ENCODE measurements at regions not wholly inside any gene's neighbourhood (a gene's known extent, or its start where the extent isn't known, plus 50 kb on each side); places are given as distances from the start of the nearest gene placed in this dataset.
A peak's percentile ranks its signal among the peaks of the same experiment; 100 is the strongest.

DNA sequence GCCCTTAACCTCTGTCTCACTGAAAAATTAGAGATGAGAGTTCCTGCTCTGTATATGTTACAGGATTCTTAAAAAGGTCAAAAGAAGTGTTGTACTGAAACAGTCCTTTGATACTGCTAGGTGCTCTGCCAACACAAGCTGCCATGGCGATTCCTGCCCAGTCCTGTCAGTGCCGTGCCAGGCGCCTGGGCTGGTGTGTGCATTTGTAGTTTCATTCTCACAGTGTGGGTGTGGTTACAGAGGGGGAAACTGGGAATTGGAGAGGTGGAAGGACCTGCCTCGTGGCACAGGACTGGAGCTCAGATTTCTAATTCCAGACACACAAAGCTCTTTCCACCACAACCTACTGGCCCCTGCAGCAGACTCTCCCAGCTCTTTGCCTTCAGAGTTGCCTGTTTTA lies 122.3 kb upstream of the RAB6C start:
- DNase-seq (ENCODE audit: low read depth), result no peak

- peak; percentile 4 for DNase-seq (ENCODE audit: low read depth)
Observed at GRCh38 chr2:129859175-129859574, 120.3 kb upstream of the RAB6C start.

DNA sequence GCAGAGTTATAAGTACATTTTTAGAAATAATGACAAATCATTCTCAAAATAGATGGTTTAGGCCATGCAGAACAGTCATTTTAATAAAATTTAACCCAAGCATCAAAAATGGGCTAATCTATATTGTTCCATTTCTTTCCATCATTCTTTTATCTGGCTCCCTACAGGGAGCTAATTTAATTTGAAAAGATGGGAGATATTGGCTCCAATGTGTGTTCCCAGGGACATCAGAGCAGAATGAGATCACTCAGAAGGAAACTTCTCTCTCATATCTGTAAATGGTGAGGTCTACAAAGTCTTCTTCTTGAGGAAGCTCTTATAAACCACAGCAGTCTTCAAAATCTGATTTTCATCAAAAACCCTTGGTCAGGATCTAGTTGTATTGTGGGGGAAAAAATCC lies 119.4 kb upstream of the RAB6C start:
- no peak for DNase-seq (ENCODE audit: low read depth)

DNA sequence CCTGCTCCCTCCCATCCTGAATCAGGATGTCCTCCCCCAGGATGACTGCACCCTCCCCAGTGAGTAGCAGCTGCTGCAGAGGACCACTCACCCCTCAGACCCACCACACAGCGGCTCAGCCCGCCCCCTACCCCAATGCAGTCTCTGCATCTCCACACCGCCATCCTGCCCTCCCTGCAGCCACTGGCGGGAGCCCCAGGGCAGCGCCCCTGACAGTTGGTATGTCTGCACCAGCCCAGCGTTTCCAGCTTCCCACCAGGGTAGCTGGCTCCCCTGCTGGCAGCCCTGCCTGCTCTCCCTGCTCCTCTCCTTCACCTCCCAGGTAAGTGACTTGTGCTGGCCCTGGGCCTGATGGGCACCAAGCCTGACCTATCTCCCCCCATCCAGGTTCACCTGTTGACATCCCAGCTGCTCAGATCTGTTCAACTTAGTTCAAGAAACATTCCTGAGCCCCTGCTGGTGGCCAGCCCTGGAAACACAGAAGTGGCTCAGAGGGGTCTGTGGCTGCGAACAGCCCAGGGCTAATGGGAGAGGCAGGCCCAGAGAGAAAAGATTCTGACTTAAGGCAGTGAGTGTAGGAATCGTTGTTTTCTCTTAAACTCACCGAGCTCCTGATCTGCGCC lies 117.7 kb upstream of the RAB6C start:
- no peak for DNase-seq (ENCODE audit: low read depth)

DNA sequence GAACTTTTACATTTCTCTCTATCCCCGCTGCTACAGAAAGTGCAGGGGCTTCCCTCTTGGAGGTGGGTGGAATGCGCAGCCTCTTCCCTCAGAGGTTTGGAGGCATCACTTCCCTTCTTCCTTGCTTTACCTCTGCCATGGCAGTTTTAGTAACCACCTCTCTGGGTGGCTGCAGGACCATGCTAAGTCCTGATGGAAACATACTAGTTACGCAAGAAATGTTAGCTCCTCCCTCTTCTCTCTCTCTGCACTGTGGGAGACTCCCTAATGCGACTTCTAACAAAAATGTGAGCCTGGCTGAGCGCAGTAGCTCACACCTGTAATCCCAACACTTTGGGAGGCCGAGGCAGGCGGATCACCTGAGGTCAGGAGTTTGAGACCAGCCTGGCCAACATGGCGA lies 116.8 kb upstream of the RAB6C start:
- DNase-seq (ENCODE audit: low read depth), result no peak

DNA sequence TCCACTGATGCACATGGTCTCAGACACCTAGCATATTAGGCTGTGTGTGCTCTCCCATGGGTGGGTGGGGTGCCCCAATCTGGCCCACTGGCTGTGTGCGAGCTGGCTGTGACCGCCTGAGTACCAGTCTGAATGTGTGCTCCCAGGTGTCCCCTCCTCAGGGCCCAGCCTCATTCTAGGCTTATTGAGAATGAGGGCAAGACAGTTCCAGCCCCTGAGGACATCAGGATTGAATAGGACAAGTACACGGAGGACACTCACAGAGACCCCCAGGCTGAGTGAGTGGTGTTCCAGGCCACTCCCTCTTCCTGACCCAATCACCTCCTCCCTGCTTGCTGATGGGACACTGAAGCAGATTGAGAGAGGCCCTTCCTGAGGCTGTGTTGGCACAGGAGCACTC lies 116.1 kb upstream of the RAB6C start:
- DNase-seq (ENCODE audit: low read depth), result no peak

- no peak for DNase-seq (ENCODE audit: low read depth)
Observed at GRCh38 chr2:129864719-129865118, 114.7 kb upstream of the RAB6C start.

DNA sequence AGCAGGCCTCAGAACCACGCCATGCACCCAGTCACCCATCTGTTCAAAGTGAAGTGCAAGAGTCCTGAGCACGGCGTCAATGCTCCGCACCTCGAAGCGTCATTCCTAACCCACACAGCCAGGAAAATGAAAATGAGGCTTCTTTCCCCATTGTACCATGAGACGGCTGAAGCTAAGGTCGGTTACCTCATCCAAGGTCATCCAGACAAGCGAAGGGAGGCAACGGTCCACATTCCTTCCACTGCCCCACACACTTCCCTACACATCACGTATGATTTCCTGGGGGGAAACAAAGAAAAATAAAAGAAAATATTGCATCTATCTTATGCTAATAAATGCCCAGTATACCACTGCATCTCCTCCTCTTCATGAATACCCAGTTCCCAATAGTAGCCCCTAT lies 113.5 kb upstream of the RAB6C start:
- DNase-seq (ENCODE audit: low read depth), result no peak

DNA sequence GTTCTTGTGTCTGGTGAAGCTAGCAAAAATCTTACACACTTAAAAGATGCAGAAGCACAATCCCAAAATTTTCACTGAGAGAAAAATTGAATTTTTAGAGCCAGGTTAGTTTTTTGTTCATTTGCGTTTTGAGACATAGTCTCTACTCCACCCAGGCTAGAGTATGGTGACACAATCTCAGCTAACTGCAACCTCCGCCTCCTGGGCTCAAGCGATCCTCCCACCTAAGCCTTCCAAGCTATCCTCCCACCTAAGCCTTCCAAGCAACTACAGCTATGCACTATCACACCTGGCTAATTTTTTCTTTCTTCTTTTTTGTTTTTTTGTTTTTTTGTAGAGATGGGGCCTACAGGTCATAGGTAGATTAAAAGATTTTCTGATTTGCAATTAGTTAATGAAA lies 113.1 kb upstream of the RAB6C start:
- no peak for DNase-seq (ENCODE audit: low read depth)

GRCh38 chr2:129868151-129868550 lies 111.3 kb upstream of the RAB6C start:
- no peak for DNase-seq (ENCODE audit: low read depth)

GRCh38 chr2:129870685-129871241 lies 108.7 kb upstream of the RAB6C start:
- DNase-seq (ENCODE audit: low read depth), result no peak

- DNase-seq (ENCODE audit: low read depth), result no peak
Observed at GRCh38 chr2:129872446-129872845, 107.0 kb upstream of the RAB6C start.

DNA sequence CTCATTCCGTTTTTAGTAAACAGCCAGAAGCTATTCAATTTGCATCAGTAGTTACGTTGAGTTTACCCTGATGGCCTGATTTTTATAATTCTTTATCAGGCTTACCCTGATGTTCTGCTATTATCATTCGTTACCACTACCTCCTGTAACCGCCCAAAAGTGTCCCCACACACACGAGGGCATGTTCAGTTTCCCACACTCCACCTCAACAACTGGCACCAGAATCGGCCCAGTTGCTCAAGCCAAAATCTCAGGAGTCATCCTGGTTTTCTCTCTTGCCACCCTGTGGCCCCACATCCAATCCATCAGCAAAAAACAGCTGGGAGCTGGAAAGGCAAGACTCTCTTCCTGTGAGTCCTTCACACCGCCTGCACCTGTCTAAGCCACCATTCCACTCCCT lies 102.9 kb upstream of the RAB6C start:
- no peak for DNase-seq (ENCODE audit: low read depth)

DNA sequence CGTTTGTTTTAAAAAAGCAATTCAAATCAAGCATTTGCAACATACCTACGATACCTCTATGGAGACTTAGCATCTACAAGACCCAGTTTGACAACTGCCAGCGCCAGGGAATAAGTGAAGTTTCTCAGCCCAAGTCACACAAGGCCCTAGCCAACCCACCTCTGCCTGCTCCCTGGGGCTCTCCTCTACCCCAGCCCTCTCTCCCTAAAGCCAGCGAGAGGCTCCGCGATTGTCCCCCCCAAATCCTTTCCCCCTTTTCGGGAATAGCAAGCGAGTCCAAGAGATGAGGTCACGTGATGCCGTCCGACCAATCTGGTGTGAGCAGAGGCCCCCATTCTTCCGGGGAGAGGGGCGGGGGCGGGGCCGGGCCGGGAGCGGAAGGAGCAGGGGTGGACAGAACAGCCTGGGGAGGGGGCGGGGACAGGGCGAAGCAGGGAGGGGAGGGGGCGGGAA lies 102.2 kb upstream of the RAB6C start:
- peak; percentile 74 for DNase-seq (ENCODE audit: low read depth)

DNA sequence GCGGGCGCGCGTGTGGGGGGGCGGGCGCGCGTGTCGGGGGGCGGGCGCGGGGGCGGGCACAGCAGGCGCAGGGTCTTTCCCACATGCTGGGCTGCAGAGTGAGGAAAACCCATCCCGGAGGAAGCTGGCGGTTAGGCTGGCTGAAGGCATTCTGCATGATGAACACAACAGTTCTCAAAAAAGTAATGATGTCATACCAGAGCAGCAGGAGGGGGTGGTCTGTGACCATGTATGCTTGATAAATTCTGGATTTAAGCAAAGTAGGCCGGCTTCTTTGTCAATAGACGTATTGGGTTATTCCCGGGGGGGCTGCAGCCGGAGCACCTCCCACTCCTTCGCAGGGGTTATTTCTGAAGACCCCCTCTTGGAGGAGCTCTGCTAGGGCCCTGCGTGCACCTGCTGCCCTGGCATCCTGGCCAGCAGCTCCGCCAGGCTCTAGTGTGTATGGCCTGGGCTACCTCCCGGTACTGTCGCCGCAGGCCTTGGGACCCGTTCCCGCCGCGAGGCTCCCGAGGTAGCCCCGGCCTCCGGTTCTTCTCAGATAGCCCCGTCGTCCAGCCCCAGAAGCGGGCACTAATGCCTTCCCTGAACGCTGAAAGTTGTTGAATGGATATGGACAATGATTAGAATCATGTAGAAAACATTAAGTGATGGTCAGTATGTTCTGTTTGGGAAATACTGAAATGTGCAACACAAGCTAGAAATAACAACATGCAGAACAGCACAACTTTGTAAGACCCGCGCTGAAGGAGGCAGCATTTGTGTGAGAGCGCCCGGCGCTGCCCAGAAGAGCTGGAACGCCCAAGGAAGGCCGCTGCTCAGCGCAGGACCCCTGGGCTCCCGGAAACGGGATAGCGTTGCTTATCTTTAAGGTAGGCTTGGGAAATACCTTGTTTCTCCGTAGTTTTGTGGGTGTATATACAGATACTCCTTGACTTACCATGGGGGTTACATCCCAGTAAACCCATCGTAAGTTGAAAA lies 101.4 kb upstream of the RAB6C start:
- peak; percentile 37 for DNase-seq (ENCODE audit: low read depth)

DNA sequence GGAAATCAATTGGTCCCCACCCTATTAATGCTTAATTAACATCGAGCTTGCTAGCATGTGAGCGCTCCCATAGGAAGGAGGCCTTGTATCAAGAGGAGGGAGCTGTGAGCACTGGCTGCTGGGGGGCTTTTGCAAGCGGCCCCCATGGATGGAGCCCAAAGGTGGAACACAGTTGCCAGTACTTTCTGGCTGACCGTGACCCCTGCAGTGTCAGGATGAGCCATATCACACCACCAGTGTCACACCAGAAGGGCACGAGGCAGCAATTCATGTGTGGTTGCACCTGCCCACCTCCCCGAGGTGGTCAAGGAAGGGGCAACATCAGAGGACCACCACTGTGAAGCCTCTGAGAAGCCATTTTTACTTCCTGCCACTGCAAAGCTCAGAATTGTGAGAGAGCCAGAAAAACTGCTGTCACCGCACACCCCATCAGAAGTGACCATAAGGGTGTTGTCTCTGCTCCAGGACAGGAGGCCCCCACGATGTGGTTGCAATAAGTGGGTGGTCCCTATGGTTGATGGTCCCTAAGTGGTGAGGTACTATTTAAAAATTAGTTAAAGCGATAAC lies 99.8 kb upstream of the RAB6C start:
- no peak for DNase-seq (ENCODE audit: low read depth)

DNA sequence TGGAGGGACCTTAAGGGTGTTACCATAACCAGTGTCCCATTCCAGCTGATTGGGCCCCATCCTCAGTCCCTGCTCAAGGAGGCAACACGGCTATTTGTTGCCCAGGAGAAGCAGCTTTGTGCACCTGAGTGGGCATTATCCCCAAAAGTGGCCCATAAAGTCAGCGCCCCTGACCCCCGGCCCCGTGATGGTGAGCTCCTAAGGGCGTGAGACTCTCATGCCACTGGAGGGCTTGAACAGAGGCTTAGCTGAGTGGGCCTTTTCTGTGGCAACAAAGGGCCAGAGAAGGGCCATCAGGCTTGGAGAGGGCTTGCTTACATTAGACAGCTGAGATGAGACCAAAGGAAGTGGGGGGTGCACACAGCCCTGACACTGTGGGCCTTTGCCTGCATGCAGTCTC lies 99.2 kb upstream of the RAB6C start:
- DNase-seq (ENCODE audit: low read depth), result no peak

GRCh38 chr2:129880971-129881370 lies 98.5 kb upstream of the RAB6C start:
- no peak for DNase-seq (ENCODE audit: low read depth)

GRCh38 chr2:129881786-129882396 lies 97.6 kb upstream of the RAB6C start:
- DNase-seq (ENCODE audit: low read depth), result no peak

- DNase-seq (ENCODE audit: low read depth), result no peak
Observed at GRCh38 chr2:129882476-129882875, 97.0 kb upstream of the RAB6C start.

- DNase-seq (ENCODE audit: low read depth), result no peak
Observed at GRCh38 chr2:129883121-129883520, 96.3 kb upstream of the RAB6C start.

GRCh38 chr2:129884221-129884786 lies 95.2 kb upstream of the RAB6C start:
- DNase-seq (ENCODE audit: low read depth), result no peak

Measured in RPMI7951 (cell line).